ENCODE measurements at regions not wholly inside any gene's neighbourhood (a gene's known extent, or its start where the extent isn't known, plus 50 kb on each side); places are given as distances from the start of the nearest gene placed in this dataset.
A peak's percentile ranks its signal among the peaks of the same experiment; 100 is the strongest.

GRCh38 chr2:6578416-6578815 is 287.3 kb downstream of the CMPK2 start:
- TF ChIP-seq, protein P1, sequence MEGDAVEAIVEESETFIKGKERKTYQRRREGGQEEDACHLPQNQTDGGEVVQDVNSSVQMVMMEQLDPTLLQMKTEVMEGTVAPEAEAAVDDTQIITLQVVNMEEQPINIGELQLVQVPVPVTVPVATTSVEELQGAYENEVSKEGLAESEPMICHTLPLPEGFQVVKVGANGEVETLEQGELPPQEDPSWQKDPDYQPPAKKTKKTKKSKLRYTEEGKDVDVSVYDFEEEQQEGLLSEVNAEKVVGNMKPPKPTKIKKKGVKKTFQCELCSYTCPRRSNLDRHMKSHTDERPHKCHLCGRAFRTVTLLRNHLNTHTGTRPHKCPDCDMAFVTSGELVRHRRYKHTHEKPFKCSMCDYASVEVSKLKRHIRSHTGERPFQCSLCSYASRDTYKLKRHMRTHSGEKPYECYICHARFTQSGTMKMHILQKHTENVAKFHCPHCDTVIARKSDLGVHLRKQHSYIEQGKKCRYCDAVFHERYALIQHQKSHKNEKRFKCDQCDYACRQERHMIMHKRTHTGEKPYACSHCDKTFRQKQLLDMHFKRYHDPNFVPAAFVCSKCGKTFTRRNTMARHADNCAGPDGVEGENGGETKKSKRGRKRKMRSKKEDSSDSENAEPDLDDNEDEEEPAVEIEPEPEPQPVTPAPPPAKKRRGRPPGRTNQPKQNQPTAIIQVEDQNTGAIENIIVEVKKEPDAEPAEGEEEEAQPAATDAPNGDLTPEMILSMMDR (conservative IDR thresholded peaks at IDR 0.05; ENCODE audit: low read depth, low read length), result no peak
- TF ChIP-seq EZH2phosphoT487 (IDR thresholded peaks at IDR 0.05; ENCODE audit: borderline replicate concordance, low read length) (no peak), EZH2 (IDR thresholded peaks at IDR 0.05; ENCODE audit: low read length, unreplicated experiment) (no peak)
- Histone ChIP-seq H3K9me2 (replicated peaks; ENCODE audit: low read length) (no peaks in the 10 kb centered on the region), H3K4me1 (ENCODE audit: insufficient read depth, low read length) (no peaks in the 10 kb centered on the region), H3K4me2 (ENCODE audit: low read length) (no peak overlapping the region), H3F3A (ENCODE audit: low read length, unreplicated experiment) (no peaks in the 10 kb centered on the region), H2AFZ (ENCODE audit: low read length) (no peak overlapping the region), H3K36me3 (ENCODE audit: low read depth, low read length) (no peaks in the 10 kb centered on the region), H4K20me1 (ENCODE audit: low read length) (no peaks in the 10 kb centered on the region), H3K9me3 (ENCODE audit: low read length) (no peaks in the 10 kb centered on the region), H3K79me2 (ENCODE audit: low read length) (no peaks in the 10 kb centered on the region), H3K27me3 (ENCODE audit: low read length) (0 out of 2 replicates have a peak, but pooled peaks cover 6% of the 10 kb centered on the region), H3K9ac (ENCODE audit: low read length) (no peak overlapping the region), H3K4me3 (ENCODE audit: low read length) (no peak overlapping the region), H3K27ac (ENCODE audit: low read length) (no peak overlapping the region)
- intact Hi-C loops (cut with micrococcal nuclease), result no loop called here
- ATAC-seq, result no peak
- POLR2A ChIA-PET (ENCODE audit: unreplicated experiment), result no interaction called here
- BruUV-seq (replicated peaks), result no TSS peak
- DNase-seq, result no peak
- CTCF ChIA-PET, result no interaction called here

GRCh38 chr2:6579281-6579680 is 286.4 kb downstream of the CMPK2 start:
- no peaks in the 10 kb centered on the region for H3F3A ChIP-seq (ENCODE audit: low read length, unreplicated experiment)
- intact Hi-C loops (cut with micrococcal nuclease), result no loop called here
- no peaks in the 10 kb centered on the region for H3K36me3 ChIP-seq (ENCODE audit: low read depth, low read length)
- CTCF ChIA-PET, result no interaction called here
- no peaks in the 10 kb centered on the region for H3K4me1 ChIP-seq (ENCODE audit: insufficient read depth, low read length)
- H2AFZ ChIP-seq (ENCODE audit: low read length), result no peak overlapping the region
- H3K27me3 ChIP-seq (ENCODE audit: low read length), result 0 out of 2 replicates have a peak, but pooled peaks cover 4% of the 10 kb centered on the region
- H3K79me2 ChIP-seq (ENCODE audit: low read length), result no peaks in the 10 kb centered on the region
- H3K9ac ChIP-seq (ENCODE audit: low read length), result no peak overlapping the region
- ATAC-seq (no peak), DNase-seq (no peak)
- H4K20me1 ChIP-seq (ENCODE audit: low read length), result no peaks in the 10 kb centered on the region
- no peak overlapping the region for H3K27ac ChIP-seq (ENCODE audit: low read length)
- BruUV-seq (replicated peaks), result no TSS peak
- H3K9me2 ChIP-seq (replicated peaks; ENCODE audit: low read length), result no peaks in the 10 kb centered on the region
- H3K9me3 ChIP-seq (ENCODE audit: low read length), result no peaks in the 10 kb centered on the region
- TF ChIP-seq EZH2phosphoT487 (IDR thresholded peaks at IDR 0.05; ENCODE audit: borderline replicate concordance, low read length) (no peak), EZH2 (IDR thresholded peaks at IDR 0.05; ENCODE audit: low read length, unreplicated experiment) (no peak)
- TF ChIP-seq, protein P1 (conservative IDR thresholded peaks at IDR 0.05; ENCODE audit: low read depth, low read length), result no peak
- POLR2A ChIA-PET (ENCODE audit: unreplicated experiment), result no interaction called here
- H3K4me2 ChIP-seq (ENCODE audit: low read length), result no peak overlapping the region
- no peak overlapping the region for H3K4me3 ChIP-seq (ENCODE audit: low read length)

GRCh38 chr2:6580982-6581381 is 284.7 kb downstream of the CMPK2 start:
- BruUV-seq (replicated peaks), result no TSS peak

More at GRCh38 chr2:6580982-6581381, 284.7 kb downstream of the CMPK2 start:
- Histone ChIP-seq H3K27me3 (ENCODE audit: low read length) (no peaks in the 10 kb centered on the region), H3K4me2 (ENCODE audit: low read length) (no peak overlapping the region), H3F3A (ENCODE audit: low read length, unreplicated experiment) (no peaks in the 10 kb centered on the region), H4K20me1 (ENCODE audit: low read length) (no peaks in the 10 kb centered on the region), H3K79me2 (ENCODE audit: low read length) (no peaks in the 10 kb centered on the region), H3K9ac (ENCODE audit: low read length) (no peak overlapping the region), H3K9me3 (ENCODE audit: low read length) (no peaks in the 10 kb centered on the region), H3K4me1 (ENCODE audit: insufficient read depth, low read length) (no peaks in the 10 kb centered on the region), H2AFZ (ENCODE audit: low read length) (no peak overlapping the region), H3K4me3 (ENCODE audit: low read length) (no peak overlapping the region), H3K27ac (ENCODE audit: low read length) (no peak overlapping the region), H3K9me2 (replicated peaks; ENCODE audit: low read length) (no peaks in the 10 kb centered on the region), H3K36me3 (ENCODE audit: low read depth, low read length) (no peaks in the 10 kb centered on the region)
- ATAC-seq (no peak), DNase-seq (peak; percentile 25)
- no peak for TF ChIP-seq EZH2phosphoT487 (IDR thresholded peaks at IDR 0.05; ENCODE audit: borderline replicate concordance, low read length)
- POLR2A ChIA-PET (ENCODE audit: unreplicated experiment), result no interaction called here
- CTCF ChIA-PET, result no interaction called here
- intact Hi-C loops (cut with micrococcal nuclease), result no loop called here
